GM18511 (cell line): ENCODE measurements at regions not wholly inside any gene's neighbourhood (a gene's known extent, or its start where the extent isn't known, plus 50 kb on each side); places are given as distances from the start of the nearest gene placed in this dataset.
"Not testable (repeated sequence)": the region's sequence is repeated elsewhere in the genome, so short reads cannot be mapped to it uniquely, and the experiment has no call there.

Experiments used
- ATAC-seq: cut with Tn5 transposase; IDR thresholded peaks from one replicate; pipeline ENCODE4 v1.9.1; 2021; ENCODE audit warnings: mild to moderate bottlenecking, moderate library complexity; ENCODE audit not compliant: unreplicated experiment

DNA sequence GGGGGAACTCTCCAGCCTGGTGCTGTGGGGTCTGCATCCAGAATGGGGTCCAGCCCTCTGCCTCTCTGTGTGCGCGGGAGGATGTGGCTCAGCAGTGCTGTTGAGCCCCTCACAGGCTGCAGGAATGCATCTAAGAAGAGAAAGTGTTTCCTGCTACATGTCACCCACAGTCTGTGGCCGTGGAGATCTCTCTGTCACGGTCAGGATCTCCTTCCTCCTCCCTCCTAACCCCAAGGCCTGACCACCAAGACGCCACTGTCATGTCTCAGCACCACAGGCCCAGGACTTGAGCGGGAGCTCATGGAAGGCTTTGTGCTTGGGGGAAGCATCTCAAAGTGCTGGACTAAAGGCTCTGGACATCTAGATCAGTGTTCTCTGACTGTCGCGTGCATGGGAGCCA is 90.1 kb downstream of the SREK1 start:
- no peak for ATAC-seq

DNA sequence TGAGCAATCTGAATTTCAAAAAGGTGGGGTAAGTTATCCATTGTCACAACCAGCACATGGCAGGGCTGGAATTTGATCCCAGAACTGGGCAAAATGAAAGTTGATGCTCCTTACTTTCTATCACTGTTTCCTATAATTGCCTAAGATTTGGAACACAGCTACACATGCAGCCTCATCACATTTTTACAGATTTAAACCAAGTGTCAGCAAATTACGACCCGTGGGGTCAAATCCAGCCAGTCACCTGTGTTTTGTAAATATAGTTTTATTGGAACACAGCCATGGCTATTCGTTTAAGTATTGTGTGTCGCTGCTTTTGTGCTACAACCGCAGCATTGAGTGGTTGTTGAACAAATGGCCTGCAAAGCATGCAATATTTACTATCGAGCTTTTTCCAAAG is 94.3 kb downstream of the SREK1 start:
- no peak for ATAC-seq

DNA sequence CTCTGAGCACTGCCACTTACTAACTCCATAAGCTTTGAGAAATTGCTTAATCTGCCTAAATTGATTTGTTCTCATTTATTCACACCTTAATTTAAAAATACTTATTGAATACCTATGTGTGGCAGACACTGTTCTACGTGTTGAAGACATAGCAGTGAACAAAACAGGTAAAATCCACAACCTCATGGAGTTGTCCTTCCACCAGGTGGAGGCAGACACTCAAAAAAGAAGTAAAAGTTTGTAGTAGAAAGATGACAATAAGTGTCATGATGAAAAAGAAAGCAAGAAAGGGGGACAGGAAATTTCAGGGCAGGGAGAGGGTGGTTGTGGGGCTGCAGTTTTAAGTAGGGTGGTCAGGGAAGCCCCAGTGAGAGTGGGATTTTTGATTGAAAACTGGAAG is 94.9 kb downstream of the SREK1 start:
- ATAC-seq = no peak

DNA sequence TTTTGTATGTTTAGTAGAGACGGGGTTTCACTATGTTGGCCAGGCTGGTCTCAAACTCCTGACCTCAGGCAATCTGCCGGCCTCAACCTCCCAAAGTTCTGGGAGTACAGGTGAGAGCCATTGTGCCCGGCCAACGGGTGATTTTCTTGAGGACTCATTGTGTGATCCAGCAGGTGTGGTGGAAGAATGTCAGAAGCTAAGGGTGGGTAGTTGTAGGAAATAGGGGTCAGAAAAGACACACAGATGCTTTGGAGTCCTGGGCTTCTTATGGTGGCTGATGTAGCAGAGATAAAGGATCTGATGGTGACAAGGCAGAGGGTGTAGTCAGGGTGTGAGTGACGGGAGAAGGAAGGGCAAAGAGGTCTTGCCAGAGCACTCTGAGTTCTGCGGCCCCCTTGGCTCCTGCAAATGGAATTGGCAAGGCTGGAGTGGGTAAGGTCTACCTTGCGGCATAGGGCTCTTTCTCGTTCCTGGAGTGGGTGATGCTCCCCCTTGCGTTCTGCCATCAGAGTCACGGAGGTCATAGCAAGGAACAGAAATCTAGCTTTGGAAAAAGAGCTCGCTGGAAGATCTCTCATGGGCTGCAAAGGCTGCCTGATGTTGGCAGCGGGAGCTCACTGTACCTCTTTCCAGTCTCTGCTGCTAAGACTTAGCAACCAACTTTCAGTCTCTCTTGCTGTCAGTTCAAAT is 97.2 kb downstream of the SREK1 start:
- ATAC-seq = no peak

DNA sequence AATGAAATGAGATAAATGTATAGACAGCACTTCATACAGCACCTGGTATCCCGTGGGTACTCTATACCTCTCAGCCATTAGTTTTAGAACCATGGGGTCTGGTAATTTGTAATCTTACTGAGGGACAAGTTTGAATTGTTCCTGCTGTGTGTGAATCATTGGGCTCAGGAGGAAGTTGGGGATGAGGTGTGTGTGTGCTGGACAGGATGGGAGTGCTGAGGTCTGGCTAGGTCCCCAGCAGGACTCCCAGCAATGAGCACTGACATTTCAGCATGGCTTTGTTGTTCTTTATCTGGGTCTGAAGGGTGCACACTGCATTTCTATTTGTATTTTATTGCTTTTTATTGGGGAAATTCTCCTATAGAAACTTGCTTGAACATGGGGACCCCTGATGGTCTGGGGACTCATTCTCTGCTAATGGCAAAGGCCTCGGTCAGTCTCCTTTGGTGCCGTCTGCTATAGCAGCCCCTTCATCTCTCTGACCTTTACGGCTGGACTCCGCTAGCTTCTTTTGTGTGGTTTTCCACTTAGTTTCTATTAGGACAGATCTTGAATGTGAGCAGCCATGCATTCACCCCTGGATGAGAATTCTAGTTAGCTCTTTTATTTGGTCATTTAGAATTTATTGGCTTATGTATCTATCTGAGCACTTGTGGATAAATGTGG is 98.1 kb downstream of the SREK1 start:
- no peak for ATAC-seq

DNA sequence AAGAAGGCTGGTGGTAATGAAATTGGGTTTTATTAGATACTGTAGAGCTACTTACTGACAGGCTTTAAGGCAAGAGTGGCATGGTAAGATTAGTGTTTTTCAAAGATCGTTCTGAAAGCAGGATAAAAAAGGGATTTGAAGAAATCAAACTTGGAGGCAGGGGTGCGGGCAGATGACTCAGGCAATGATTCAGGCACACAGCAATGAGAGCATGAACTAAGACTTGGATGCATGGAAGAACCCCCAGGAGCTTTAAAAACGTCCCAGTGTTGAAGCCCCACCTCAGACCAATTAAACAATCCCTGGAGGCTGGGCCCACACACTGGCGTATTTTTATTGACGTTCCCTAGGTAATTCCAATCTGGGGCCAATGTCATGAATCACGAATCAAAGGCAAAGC is 102.5 kb downstream of the SREK1 start:
- ATAC-seq = no peak

DNA sequence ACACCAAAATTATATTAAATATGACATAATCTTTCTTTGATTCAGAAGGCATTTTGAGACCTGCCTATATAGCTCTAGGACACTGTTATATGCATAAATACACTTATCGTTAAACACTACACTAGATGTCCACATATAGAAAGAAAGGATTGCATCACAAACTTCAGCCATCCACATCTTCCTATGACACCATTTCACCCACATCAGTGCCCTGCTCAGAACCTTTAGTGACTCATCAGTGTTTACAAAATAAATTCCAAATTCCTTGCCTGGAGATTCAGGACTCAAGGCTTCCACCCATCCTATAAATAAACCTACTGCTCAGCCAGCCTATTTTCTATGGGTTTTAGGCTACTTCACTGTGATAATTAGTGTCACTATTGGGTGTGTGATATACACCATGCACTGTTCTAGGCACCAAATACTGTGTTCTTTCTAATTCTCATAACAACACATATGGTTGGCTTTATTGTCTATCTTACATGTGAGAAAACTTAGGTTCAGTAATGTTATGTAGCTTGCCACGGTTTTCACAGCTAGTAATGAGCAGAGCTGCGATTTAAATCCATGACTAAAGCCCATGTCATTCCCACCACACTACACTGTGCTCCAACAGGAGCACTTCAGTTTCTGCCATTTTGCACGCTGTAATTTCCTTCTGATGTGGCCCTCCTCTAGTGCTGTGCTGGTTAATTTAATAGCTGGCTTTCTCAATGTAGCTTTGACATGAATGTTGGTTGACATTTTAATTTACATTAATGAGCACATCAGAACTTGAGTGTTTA is 103.3 kb downstream of the SREK1 start:
- no peak for ATAC-seq

DNA sequence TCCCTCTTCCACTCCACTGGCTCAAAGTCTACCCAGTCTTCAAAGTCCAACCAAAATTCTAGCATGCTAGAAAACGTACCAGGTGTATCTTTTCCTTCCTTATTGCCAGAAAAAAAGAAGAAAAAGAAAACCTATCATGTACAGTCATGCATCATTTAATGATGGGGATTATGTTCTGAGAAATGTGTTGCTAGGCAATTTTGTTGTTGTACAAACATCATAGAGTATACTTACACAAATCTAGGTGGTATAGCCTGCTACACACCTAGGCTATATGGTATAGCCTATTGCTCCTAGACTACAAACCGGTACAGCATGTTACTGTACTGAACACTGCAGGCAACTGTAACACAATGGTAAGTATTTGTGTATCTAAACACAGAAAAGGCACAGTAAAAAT is 104.8 kb downstream of the SREK1 start:
- no peak for ATAC-seq

DNA sequence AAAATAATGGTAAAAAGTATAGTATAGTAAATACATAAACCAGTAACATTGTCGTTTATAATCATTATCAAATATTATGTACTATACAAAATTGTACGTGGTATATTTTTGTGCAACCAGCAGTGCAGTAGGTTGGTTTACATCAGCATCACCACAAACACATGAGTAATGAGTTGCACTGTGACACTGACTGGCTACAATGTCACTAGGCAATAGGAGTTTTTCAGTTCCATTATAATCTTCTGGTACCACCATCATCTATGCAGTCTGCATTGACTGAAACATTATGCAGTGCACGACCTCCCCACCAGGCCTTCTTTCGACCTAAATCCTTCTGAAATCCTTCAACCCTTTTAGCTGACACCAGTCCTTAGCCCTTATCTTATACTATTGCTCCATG is 105.8 kb downstream of the SREK1 start:
- no peak for ATAC-seq

DNA sequence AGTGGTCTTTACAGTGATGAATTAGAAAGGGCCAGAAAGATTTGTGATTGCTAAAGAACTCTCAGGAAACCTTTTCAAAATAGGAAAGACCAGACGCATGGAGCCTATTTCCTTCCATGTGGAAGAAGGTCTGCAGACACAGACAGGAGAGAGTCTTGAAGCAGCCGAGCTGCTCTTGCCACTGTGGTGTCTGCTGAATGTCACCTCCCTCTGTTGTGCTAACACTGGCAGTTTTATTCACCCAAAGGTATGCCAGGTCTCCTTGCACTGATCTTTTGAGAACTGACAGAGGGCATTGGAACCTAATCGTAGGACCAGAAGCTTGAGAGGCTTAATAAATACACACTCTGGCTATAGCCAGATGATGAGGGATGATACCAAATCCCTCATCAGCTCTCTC is 108.7 kb downstream of the SREK1 start:
- no peak for ATAC-seq

DNA sequence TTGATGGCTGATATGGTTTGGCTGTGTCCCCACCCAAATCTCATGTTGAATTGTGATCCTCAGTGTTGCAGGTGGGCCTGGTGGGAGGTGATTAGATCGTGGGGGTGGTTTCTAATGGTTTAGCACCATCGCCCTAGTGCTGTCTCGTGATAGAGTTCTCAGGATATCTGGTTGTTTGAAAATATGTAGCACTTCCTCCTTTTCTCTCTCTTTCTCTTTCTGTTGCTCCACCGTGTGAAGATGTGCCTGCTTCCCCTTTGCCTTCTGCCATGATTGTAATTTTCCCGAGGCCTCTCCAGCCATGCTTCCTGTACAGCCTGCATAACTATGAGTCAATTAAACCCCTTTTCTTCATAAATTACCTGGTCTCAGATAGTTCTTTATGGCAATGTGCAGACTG is 111.6 kb downstream of the SREK1 start:
- ATAC-seq = no peak

DNA sequence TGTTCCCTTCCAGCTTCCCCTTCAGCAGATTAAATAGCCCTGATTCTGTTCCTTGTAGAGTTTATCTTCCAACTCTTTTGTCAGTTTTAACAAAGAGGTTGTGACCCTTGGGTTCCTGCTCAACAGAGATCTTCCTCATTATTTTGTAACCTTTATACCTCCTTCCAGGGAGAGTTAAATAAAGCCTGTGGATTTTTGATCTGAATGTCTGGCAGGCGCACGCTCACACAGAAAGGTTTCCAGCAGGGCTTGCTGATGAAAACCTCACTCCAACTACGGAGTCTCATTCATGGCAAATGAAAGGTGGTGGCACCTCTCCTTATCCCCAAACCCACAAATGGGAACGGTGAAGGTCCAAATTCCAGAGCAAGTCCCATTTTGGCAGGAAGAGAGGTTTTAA is 129.0 kb downstream of the SREK1 start:
- no peak for ATAC-seq

DNA sequence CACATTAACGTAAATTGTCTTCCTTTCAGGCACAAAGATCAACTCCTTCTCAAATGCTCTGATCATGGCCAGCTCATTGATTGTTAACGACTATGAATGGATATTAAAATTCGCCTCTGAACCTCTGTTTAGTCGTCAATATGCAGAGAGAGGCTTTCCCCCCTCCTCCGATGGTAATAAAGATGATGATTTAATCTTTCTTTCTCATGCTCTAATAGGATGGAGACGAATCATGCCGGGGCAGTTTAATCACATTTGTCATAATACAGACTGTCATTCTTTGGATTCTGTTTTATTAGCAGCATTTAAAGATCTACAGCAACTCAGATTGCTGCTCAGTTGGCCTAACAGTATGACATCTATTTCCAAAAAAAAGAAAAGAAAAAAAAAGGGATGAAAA is 132.9 kb downstream of the SREK1 start:
- no peak for ATAC-seq

DNA sequence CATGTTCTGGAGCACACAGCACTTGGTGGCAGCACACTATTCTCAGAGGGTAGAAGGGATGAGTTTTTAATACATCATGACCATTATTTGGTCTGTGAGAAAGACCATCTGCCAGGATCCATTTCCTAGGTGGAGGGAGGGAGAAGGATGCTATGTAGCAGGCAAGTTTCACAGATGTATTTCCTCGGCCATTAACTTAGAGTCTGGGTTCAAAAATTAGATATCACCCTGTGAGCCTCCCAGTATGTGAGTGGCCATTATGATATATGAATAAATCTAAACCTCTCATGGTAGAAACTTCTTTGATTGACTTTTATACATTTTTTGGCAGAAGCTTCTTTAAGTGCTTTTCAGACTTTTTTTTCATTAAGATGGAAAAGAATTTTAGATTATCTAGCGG is 133.9 kb downstream of the SREK1 start:
- ATAC-seq = no peak

DNA sequence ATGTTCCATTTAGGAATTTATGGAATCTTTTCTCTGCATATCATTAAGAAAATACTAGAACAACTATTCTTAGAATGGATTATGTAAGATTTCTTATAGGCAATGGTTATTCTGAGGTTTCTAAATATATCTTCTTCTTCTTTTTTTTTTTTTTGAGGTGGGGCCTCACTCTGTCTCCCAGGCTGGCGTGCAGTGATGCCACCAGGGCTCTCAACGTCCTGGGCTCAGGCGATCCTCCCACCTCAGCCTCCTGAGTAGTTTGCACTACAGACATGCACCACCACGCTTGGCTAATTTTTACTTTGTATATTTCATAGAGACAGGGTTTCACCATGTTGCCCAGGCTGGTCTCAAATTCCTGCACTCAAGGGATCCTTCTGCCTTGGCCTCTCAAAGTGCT is 137.2 kb downstream of the SREK1 start:
- ATAC-seq = no peak

DNA sequence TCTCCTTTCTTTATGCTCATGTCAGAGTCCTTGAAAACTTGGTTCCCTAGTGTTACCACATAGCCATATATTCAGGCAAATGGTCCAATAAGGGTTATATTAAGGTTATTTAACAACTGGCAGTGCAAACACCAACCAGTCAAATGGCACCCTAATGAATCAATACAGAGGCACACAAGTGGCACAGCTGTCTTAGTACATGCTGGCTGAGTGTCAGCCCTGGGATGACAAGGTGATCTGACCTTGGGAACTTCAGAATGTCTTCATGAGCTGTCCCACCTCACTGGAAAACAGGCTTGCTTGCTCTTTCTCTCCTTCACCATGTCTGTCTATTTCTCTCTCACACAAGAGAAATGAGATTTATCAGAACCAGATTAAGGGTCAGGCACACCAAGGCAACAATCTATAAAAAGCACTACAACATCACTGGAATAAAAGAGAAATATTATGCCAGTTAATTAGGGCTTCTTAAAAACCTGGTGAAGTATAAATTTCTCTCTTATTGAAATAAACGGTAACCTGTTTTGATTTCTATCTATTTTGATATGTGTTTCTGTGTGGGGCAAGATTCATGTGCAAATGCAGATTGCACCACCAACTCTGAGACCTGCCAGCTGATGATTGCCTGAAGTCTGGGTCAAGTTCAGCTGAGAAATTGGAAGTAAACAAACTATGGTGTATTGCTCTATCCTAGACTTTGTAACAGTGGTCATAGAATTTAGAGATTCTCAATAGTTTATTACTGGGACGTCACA is 140.7 kb downstream of the SREK1 start:
- no peak for ATAC-seq

DNA sequence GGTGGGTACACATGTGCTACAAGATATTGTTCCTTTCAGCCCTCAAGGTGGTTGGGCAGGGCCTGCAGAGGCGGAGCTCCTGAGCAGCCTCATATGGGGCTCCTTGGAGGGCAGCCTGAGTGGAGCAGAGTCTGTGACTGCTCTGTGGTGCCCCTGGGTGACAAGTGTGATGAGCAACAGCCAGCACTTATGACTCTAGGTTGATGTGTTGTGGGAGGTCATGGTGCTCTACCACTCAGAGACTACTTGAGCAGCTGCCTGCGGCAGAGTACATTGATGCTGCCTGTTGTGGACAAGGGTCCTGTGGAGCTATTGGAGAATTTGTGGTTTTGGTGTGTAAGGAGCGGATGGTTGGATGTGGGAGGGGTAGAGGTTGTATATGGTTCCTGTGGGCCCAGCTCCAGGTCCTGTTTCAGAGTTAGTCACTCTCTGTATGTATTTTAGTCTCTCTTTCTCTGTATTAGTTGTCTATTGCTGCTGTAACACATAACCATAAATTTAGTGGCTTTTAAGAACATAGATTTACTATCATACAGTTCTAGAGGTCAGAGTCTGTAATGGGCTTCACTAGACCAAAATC is 141.3 kb downstream of the SREK1 start:
- no peak for ATAC-seq

DNA sequence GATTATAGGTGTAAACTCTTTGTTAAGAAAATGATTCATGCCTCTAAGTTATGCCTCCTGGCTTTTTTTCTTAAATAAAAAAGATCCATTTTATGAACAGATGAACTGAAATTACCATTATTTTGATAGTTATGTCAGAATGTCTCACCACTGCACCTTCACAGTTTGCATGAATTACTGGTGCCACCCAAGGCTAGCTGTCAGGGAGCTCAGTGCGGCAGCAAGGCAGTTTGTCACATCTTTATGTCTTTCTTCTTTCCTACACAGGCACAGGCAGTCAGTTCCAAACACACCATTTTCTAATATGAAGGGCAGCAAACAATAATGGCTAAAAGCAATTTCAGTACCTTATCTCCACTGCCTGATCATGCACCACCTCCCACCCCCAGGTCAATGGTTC is 147.7 kb downstream of the SREK1 start:
- ATAC-seq = no peak

DNA sequence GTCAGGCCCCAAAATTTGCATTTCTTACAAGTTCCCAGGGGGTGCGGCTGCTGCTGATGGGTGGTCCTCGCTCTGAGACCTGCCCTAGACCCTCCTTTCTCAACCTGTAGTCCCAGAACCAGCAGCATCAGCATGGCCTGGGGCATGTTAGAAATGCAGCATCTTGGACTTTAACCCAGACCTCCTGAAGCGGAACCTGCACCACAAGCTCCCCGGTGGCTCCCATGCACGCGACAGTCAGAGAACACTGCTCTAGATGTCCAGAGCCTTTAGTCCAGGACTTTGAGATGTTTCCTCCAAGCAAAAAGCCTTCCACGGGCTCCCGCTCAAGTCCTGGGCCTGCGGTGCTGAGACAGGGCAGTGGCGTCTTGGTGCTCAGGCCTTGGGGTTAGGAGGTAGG is 149.8 kb downstream of the SREK1 start:
- ATAC-seq = not testable (repeated sequence)

DNA sequence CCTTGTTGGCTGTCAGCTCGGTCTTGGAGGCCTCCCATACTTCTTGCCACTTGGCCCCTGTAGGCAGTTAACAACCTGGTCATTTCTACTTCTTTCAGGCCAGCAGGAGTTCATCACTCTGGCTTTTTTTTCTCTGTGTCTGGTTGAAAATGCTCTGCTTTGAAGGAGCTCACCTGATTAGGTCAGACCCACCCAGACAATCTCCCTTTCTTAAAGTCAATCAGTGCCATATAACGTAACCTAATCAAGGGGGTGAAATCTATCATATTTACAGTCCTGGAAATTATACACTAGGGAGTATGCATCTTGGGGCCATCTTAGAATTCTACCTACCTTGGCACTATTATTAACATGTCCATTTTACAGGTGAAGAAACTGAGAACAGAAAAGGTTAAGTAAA is 155.4 kb downstream of the SREK1 start:
- no peak for ATAC-seq

DNA sequence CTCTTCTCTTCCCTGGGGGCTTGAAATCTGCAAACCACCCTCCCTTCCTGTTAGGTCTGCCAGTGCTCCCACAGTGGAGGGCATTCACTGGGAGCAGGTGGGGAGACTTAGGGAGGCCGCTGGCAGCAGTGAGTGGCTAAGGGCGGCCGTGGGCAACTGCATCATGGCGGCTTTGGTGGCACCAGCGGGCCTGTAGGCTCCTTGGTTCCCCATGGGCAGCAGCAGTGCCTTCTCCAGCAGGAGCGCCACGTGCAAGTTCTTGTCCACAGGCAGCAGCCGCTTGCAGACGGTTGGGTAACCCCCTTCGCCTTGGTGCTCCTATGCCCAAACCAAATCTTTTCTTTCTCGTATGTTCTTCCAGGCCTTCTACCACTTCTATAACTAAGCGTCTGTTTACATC is 158.2 kb downstream of the SREK1 start:
- ATAC-seq = no peak
